Cardiac muscle cell (in vitro differentiated cells and primary cell): ENCODE measurements at regions not wholly inside any gene's neighbourhood (a gene's known extent, or its start where the extent isn't known, plus 50 kb on each side); places are given as distances from the start of the nearest gene placed in this dataset.
"Not testable (repeated sequence)": the region's sequence is repeated elsewhere in the genome, so short reads cannot be mapped to it uniquely, and the experiment has no call there.

Experiments
- DNase-seq, 2 donors: peaks; one replicate each; pipeline versions ENCODE4 v3.0.0 to v3.0.0-alpha.2; 2010 to 2017; ENCODE audit warnings: low read depth in 1 of 2, low spot score in 1 of 2
- H3K27ac ChIP-seq: fragments of 200-600 bp; sonication (generic); 2 replicates; pipeline ENCODE4 v1.5.1; 2016
- H3K27me3 ChIP-seq: fragments of 200-600 bp; sonication (generic); 2 replicates; pipeline ENCODE4 v1.6.0; 2016; ENCODE audit warnings: control low read depth
- H3K36me3 ChIP-seq: fragments of 200-600 bp; sonication (generic); 2 replicates; pipeline ENCODE4 v1.5.1; 2016; ENCODE audit warnings: control low read depth
- H3K4me1 ChIP-seq: fragments of 200-600 bp; sonication (generic); 2 replicates; pipeline ENCODE4 v1.8.1; 2017; ENCODE audit warnings: low read depth, mild to moderate bottlenecking, mixed run types
- H3K4me3 ChIP-seq: fragments of 200-600 bp; sonication (generic); 2 replicates; pipeline ENCODE4 v1.5.1; 2016; ENCODE audit warnings: mild to moderate bottlenecking
- H3K9me3 ChIP-seq: fragments of 200-600 bp; sonication (generic); 2 replicates; pipeline ENCODE4 v1.5.1; 2017; ENCODE audit warnings: low read depth, mild to moderate bottlenecking, control low read depth
- TF ChIP-seq, protein P1 (sequence below): IDR thresholded peaks from 2 replicates; pipeline ENCODE4 v1.5.1; 2012; ENCODE audit warnings: low read depth, mild to moderate bottlenecking, low read length

DNA sequence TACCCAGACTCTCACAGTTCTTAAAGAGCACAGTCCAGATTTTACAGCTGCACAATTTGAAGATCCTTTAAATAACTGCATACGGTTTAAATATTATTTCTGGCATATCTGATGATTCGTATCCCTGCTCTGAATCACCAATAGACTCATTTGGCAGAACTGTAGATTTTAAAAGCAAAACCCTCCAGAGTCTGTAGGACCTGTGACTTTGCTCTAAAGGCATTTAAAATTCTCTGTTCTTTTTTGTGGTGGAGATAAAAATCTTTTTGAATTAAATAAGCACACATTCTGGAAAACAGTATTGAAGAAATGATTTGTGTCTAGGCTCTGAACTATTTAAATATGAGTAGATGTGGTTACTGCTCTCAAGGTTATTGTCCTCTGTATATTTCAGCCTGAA lies 246.2 kb upstream of the PITX2 start:
- no peaks in the 10 kb centered on the region for H3K36me3 ChIP-seq
- no peak overlapping the region for H3K27ac ChIP-seq
- no peak overlapping the region for H3K4me3 ChIP-seq
- H3K9me3 ChIP-seq = no peaks in the 10 kb centered on the region
- H3K27me3 ChIP-seq = no peaks in the 10 kb centered on the region
- DNase-seq = no peak
- no peaks in the 10 kb centered on the region for H3K4me1 ChIP-seq
- TF ChIP-seq, protein P1, sequence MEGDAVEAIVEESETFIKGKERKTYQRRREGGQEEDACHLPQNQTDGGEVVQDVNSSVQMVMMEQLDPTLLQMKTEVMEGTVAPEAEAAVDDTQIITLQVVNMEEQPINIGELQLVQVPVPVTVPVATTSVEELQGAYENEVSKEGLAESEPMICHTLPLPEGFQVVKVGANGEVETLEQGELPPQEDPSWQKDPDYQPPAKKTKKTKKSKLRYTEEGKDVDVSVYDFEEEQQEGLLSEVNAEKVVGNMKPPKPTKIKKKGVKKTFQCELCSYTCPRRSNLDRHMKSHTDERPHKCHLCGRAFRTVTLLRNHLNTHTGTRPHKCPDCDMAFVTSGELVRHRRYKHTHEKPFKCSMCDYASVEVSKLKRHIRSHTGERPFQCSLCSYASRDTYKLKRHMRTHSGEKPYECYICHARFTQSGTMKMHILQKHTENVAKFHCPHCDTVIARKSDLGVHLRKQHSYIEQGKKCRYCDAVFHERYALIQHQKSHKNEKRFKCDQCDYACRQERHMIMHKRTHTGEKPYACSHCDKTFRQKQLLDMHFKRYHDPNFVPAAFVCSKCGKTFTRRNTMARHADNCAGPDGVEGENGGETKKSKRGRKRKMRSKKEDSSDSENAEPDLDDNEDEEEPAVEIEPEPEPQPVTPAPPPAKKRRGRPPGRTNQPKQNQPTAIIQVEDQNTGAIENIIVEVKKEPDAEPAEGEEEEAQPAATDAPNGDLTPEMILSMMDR = no peak

- no peaks in the 10 kb centered on the region for H3K9me3 ChIP-seq
- H3K36me3 ChIP-seq = no peaks in the 10 kb centered on the region
- no peak overlapping the region for H3K4me3 ChIP-seq
- TF ChIP-seq, protein P1 = no peak
- no peak for DNase-seq
- H3K4me1 ChIP-seq = no peaks in the 10 kb centered on the region
- H3K27ac ChIP-seq = no peak overlapping the region
- H3K27me3 ChIP-seq = no peaks in the 10 kb centered on the region
These were observed 247.1 kb upstream of the PITX2 start for GRCh38 chr4:110869862-110870572.

GRCh38 chr4:110876214-110876613 lies 253.3 kb upstream of the PITX2 start:
- not testable (repeated sequence) for H3K27ac ChIP-seq, H3K9me3 ChIP-seq, H3K27me3 ChIP-seq, H3K4me3 ChIP-seq, H3K36me3 ChIP-seq, H3K4me1 ChIP-seq, DNase-seq

DNA sequence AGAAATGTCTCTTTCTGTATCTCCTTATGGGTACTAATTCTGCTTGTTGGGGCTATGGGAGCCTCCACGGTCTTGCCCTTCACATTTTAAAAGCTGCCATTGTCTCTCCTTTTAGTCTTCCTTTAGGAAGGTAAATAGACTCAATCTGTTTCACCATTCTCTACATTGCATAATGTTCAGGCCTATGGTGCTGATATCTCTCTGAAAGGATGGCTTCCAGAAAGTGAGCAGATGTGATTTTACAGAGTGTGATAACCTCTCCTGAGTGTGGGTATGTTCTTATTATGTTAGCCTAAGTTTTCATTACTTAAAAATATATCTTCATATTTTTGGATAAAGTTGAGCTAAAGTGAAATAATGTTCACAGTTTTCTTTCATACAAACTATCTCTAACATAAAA lies 254.0 kb upstream of the PITX2 start:
- Histone ChIP-seq H3K36me3 (no peaks in the 10 kb centered on the region), H3K27ac (no peak overlapping the region), H3K4me1 (no peaks in the 10 kb centered on the region), H3K27me3 (no peaks in the 10 kb centered on the region), H3K9me3 (no peaks in the 10 kb centered on the region), H3K4me3 (no peak overlapping the region)
- TF ChIP-seq, protein P1 = no peak
- DNase-seq = no peak

DNA sequence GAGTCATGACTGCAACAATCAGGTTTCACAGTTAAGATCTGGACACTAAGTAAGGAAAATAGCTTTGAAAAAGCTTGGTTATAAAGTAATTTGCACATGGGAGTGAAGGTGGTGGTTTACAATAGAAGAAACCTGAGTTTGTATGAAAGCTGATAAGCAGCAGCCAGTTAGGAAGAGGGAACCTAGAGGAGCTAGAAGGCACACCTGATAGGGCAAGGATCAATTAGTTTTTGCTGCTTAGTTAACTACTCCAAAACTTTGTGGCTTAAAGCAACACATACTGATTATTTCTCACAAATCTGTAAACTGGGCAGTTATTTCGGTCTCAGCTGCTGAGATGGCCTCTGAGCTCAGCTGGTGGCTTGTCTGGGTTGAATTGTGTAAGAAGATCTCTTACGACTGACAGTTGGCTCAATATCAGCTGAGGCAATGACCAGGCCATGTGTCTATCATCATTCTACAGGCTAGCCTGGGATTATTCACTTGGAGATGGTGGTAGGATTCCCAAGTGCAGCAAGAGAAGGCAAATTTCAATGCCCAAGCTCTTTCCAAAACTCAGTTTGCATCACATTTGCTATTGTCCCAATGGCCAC lies 255.0 kb upstream of the PITX2 start:
- no peak overlapping the region for H3K27ac ChIP-seq
- no peaks in the 10 kb centered on the region for H3K4me1 ChIP-seq
- H3K9me3 ChIP-seq = no peaks in the 10 kb centered on the region
- no peaks in the 10 kb centered on the region for H3K27me3 ChIP-seq
- TF ChIP-seq, protein P1 = no peak
- no peaks in the 10 kb centered on the region for H3K36me3 ChIP-seq
- no peak overlapping the region for H3K4me3 ChIP-seq
- DNase-seq = no peak

DNA sequence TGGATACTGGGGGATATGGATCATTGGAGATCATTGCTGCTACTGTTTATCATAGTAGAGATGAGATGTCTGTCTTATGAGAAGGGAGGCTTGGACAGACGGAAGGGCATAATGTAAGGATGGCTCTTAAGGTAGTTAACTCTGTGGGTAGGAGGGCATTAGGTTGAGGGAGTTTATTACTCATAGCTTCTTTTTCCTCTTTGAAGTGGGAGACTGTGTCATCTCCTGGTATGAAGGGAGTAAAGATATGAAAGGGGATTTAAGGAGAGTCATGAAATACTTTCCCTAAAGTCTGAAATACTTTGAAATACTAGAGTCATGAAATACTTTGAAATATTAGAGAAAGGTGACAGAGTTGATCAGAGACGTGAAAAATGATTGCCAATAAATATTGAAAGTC lies 255.5 kb upstream of the PITX2 start:
- Histone ChIP-seq H3K36me3 (no peaks in the 10 kb centered on the region), H3K4me3 (no peak overlapping the region), H3K4me1 (no peaks in the 10 kb centered on the region), H3K27ac (no peak overlapping the region), H3K9me3 (no peaks in the 10 kb centered on the region), H3K27me3 (no peaks in the 10 kb centered on the region)
- TF ChIP-seq, protein P1 = no peak
- no peak for DNase-seq
